Naive thymus-derived CD4-positive, alpha-beta T cell (primary cell): ENCODE measurements at regions not wholly inside any gene's neighbourhood (a gene's known extent, or its start where the extent isn't known, plus 50 kb on each side); places are given as distances from the start of the nearest gene placed in this dataset.
"Not testable (repeated sequence)": the region's sequence is repeated elsewhere in the genome, so short reads cannot be mapped to it uniquely, and the experiment has no call there.

ENCODE experiments used
- ATAC-seq: fragments of 150-1000 bp; cut with Tn5 transposase; 2 replicates; pipeline ENCODE4 v1.10.0; 2021; ENCODE audit warnings: mild to moderate bottlenecking, moderate library complexity
- CTCF ChIA-PET: fragments of 350-600 bp; sonication (Branson Sonifier 250); formaldehyde crosslinking; loops from one replicate; lab custom pipeline; 2021; ENCODE audit warnings: antibody characterized with exemption; lab: Charles Lee
- POLR2A ChIA-PET: fragments of 350-600 bp; sonication (Branson Sonifier 250); formaldehyde crosslinking; loops from one replicate; lab custom pipeline; 2021; ENCODE audit warnings: antibody characterized with exemption, inconsistent platforms; lab: Charles Lee
- DNase-seq, 9 donors: peaks; one replicate each; pipeline versions ENCODE4 v3.0.0 to v3.0.0-alpha.2; 2020 to 2022; ENCODE audit warnings: mixed read lengths in 1 of 9
- H3K27ac ChIP-seq: one replicate; pipeline ENCODE4 v1.7.0; 2013; ENCODE audit warnings: mild to moderate bottlenecking, low read depth, low read length, moderate library complexity
- H3K27me3 ChIP-seq, 2 donors: one replicate each; pipeline ENCODE4 v1.7.0; 2013; ENCODE audit warnings: low read length in 2 of 2, mild to moderate bottlenecking in 2 of 2, moderate library complexity in 2 of 2; ENCODE audit not compliant: control insufficient read depth in 2 of 2, insufficient read depth in 2 of 2
- H3K36me3 ChIP-seq, 3 experiments: 1 replicate in 2 of 3; 2 replicates in 1 of 3; pipeline ENCODE4 v1.7.0; 2013; ENCODE audit warnings: low read length in 3 of 3, mild to moderate bottlenecking in 3 of 3, moderate library complexity in 1 of 3; ENCODE audit not compliant: insufficient read depth in 3 of 3, control insufficient read depth in 2 of 3
- H3K4me1 ChIP-seq, 2 donors: one replicate each; pipeline ENCODE4 v1.7.0; 2013; ENCODE audit warnings: low read length in 2 of 2, mild to moderate bottlenecking in 2 of 2, moderate library complexity in 1 of 2; ENCODE audit not compliant: control insufficient read depth in 2 of 2, insufficient read depth in 2 of 2
- H3K4me3 ChIP-seq: 2 replicates; pipeline ENCODE4 v1.7.0; 2013; ENCODE audit warnings: mild to moderate bottlenecking, low read length
- H3K9me3 ChIP-seq, 3 experiments: 1 replicate in 2 of 3; 2 replicates in 1 of 3; pipeline ENCODE4 v1.7.0; 2013; ENCODE audit warnings: low read length in 3 of 3; ENCODE audit not compliant: control insufficient read depth in 2 of 3
- H3K27ac Mint-ChIP-seq, 9 donors: one replicate each; pipeline ENCODE4 v1.8.0; 2020 to 2022; ENCODE audit warnings: mixed read lengths in 9 of 9, mild to moderate bottlenecking in 8 of 9, moderate library complexity in 5 of 9, inconsistent platforms in 2 of 9
- H3K27me3 Mint-ChIP-seq, 5 donors: one replicate each; pipeline ENCODE4 v1.8.0; 2021 to 2022; ENCODE audit warnings: mixed read lengths in 5 of 5, mild to moderate bottlenecking in 1 of 5
- H3K36me3 Mint-ChIP-seq, 5 donors: one replicate each; pipeline ENCODE4 v1.8.0; 2020 to 2022; ENCODE audit warnings: mixed read lengths in 5 of 5, mild to moderate bottlenecking in 3 of 5, inconsistent platforms in 1 of 5
- H3K4me1 Mint-ChIP-seq, 7 donors: one replicate each; pipeline ENCODE4 v1.8.0; 2020 to 2022; ENCODE audit warnings: mixed read lengths in 7 of 7, mild to moderate bottlenecking in 3 of 7, inconsistent platforms in 1 of 7
- H3K4me3 Mint-ChIP-seq, 10 donors: one replicate each; pipeline ENCODE4 v1.8.0; 2020 to 2022; ENCODE audit warnings: mild to moderate bottlenecking in 10 of 10, mixed read lengths in 10 of 10, moderate library complexity in 6 of 10, inconsistent platforms in 2 of 10
- H3K9me3 Mint-ChIP-seq, 11 donors: one replicate each; pipeline ENCODE4 v1.8.0; 2020 to 2022; ENCODE audit warnings: mixed read lengths in 11 of 11, mild to moderate bottlenecking in 4 of 11, inconsistent platforms in 1 of 11, moderate library complexity in 1 of 11
- intact Hi-C, 2 donors: fragments of 100-400 bp; cut with micrococcal nuclease; formaldehyde crosslinking; loops; one replicate each; pipeline ENCODE4 v1.15.1; 2023

DNA sequence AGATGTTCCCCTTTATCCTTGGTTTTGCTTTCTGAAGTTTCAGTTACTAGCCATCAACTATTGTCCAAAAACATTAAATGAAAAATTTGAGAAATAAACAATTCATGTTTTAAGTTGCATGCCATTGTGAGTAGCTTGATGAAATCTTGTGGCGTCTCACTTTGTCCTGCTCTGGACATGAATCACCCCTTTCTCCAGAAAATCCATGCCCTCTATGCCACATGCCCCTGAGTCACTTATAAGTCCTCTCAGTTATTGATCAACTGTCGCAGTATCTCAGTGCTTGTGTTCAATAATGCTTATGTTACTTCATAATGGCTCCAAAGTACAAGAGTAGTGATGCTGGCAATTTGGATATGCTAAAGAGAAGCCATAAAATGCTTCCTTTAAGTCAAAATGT lies 208.0 kb upstream of the FERD3L start:
- DNase-seq = no peak
- H3K27me3 Mint-ChIP-seq = no peaks in the 10 kb centered on the region
- H3K36me3 ChIP-seq = no peaks in the 10 kb centered on the region
- H3K27ac Mint-ChIP-seq = no peak overlapping the region
- CTCF ChIA-PET = no interaction called here
- H3K27ac ChIP-seq = no peak overlapping the region
- H3K9me3 Mint-ChIP-seq = peaks cover 0 to 9% (median 0%) of the 10 kb centered on the region in 11 donors
- POLR2A ChIA-PET = no interaction called here
- intact Hi-C loops = no loop called here
- ATAC-seq = no peak
- no peaks in the 10 kb centered on the region for H3K36me3 Mint-ChIP-seq
- H3K4me3 ChIP-seq = no peak overlapping the region
- no peaks in the 10 kb centered on the region for H3K9me3 ChIP-seq
- no peak overlapping the region for H3K4me3 Mint-ChIP-seq
- no peaks in the 10 kb centered on the region for H3K4me1 ChIP-seq
- no peaks in the 10 kb centered on the region for H3K27me3 ChIP-seq
- H3K4me1 Mint-ChIP-seq = no peaks in the 10 kb centered on the region

DNA sequence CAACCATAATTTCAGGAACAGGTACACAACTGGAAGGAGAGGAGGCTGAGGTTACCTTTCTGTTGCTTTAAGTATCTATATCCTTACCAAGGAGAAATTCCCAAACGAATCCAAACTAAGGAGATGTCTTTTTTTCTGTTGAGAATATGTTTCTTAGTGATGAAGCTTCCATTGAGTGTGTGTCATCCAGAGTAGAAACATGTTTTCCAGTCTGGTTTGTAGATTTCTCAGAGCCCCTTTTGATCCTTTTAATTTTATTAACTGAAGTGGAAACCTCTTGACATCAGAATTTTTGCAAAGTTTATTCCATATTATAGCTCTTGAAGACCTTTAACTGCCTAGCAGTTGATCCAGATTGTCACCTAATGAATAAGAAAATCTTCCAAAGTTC lies 207.1 kb upstream of the FERD3L start:
- Mint-ChIP-seq H3K9me3 (peaks cover 0 to 9% (median 0%) of the 10 kb centered on the region in 11 donors), H3K36me3 (no peaks in the 10 kb centered on the region), H3K4me3 (no peak overlapping the region), H3K27ac (no peak overlapping the region), H3K27me3 (no peaks in the 10 kb centered on the region), H3K4me1 (no peaks in the 10 kb centered on the region)
- Histone ChIP-seq H3K27ac (no peak overlapping the region), H3K4me3 (no peak overlapping the region), H3K27me3 (no peaks in the 10 kb centered on the region), H3K4me1 (no peaks in the 10 kb centered on the region), H3K36me3 (no peaks in the 10 kb centered on the region), H3K9me3 (no peaks in the 10 kb centered on the region)
- ChIA-PET POLR2A (no interaction called here), CTCF (no interaction called here)
- DNase-seq (no peak), ATAC-seq (no peak)
- intact Hi-C loops = no loop called here

DNA sequence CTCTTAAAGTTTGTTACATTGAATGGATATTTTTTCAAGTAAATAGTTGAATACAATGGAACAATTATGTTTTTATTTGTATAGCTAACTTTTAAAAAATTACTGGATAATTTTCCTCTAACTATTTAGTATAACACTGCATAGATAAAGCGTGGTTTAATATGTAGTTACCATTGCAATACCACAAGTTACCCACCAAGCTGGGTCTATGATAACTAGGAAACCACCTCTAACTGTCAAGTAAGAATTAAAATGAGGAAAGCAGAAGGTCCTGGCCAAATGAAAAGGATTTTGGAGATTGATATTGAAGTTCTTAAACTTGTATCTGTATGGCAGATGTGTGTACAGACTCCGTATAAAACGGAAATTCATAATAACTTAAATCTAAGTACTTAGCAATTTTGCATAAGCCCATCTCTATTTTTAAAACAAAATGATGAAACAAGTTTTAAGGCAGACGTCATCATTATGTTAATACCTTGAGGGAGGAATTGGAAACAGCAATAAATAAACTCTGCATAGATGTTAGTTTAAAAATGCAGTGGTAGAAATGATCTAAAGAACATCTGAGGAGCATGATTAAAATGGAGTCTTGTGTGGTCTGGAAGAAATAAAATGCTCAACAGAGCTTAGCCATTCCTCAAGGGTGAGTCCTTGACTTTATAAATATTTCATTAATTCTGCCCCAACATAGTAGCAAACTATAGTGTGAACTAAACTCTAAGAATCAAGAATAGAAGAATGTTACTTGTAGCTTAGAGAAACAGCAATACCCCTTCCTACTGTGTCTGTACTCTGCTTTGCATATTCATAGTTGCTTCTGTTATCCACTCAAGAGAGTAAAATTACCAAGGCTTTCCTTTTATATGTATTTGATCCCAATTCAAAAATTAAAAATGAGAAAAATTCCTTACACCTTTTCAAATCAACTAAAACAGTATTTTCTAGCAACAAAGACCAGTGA lies 206.4 kb upstream of the FERD3L start:
- H3K4me1 ChIP-seq = no peaks in the 10 kb centered on the region
- H3K27me3 ChIP-seq = no peaks in the 10 kb centered on the region
- H3K36me3 ChIP-seq = no peaks in the 10 kb centered on the region
- no peaks in the 10 kb centered on the region for H3K27me3 Mint-ChIP-seq
- intact Hi-C loops = no loop called here
- ATAC-seq = no peak
- H3K9me3 ChIP-seq = no peaks in the 10 kb centered on the region
- POLR2A ChIA-PET = no interaction called here
- H3K4me3 Mint-ChIP-seq = no peak overlapping the region
- H3K27ac ChIP-seq = no peak overlapping the region
- no peak overlapping the region for H3K4me3 ChIP-seq
- no peaks in the 10 kb centered on the region for H3K4me1 Mint-ChIP-seq
- DNase-seq = no peak
- H3K36me3 Mint-ChIP-seq = no peaks in the 10 kb centered on the region
- H3K9me3 Mint-ChIP-seq = peaks cover 0 to 10% (median 0%) of the 10 kb centered on the region in 11 donors
- no peak overlapping the region for H3K27ac Mint-ChIP-seq
- CTCF ChIA-PET = no interaction called here

GRCh38 chr7:19339512-19339911 lies 194.3 kb upstream of the FERD3L start:
- POLR2A ChIA-PET = no interaction called here
- no peaks in the 10 kb centered on the region for H3K9me3 ChIP-seq
- no peak overlapping the region for H3K27ac Mint-ChIP-seq

GRCh38 chr7:19338512-19338911 lies 193.3 kb upstream of the FERD3L start:
- intact Hi-C loops, H3K27ac ChIP-seq, CTCF ChIA-PET, ATAC-seq, H3K4me3 ChIP-seq, H3K27ac Mint-ChIP-seq, H3K4me1 Mint-ChIP-seq, H3K9me3 ChIP-seq, H3K4me1 ChIP-seq, H3K27me3 ChIP-seq, H3K36me3 ChIP-seq, DNase-seq, H3K36me3 Mint-ChIP-seq, H3K4me3 Mint-ChIP-seq, H3K27me3 Mint-ChIP-seq, POLR2A ChIA-PET: not testable (repeated sequence)
- H3K9me3 Mint-ChIP-seq = peaks cover 0 to 14% (median 0%) of the 10 kb centered on the region in 11 donors

More at GRCh38 chr7:19339512-19339911, 194.3 kb upstream of the FERD3L start:
- Histone ChIP-seq H3K4me3 (no peak overlapping the region), H3K27ac (no peak overlapping the region), H3K27me3 (no peaks in the 10 kb centered on the region), H3K36me3 (no peaks in the 10 kb centered on the region), H3K4me1 (no peaks in the 10 kb centered on the region)
- ATAC-seq (no peak), DNase-seq (no peak)
- no peak overlapping the region for H3K4me3 Mint-ChIP-seq
- H3K9me3 Mint-ChIP-seq = peaks cover 0 to 14% (median 0%) of the 10 kb centered on the region in 11 donors
- H3K4me1 Mint-ChIP-seq = no peaks in the 10 kb centered on the region
- H3K36me3 Mint-ChIP-seq = peaks cover 0 to 6% (median 0%) of the 10 kb centered on the region in 5 donors
- CTCF ChIA-PET = no interaction called here
- H3K27me3 Mint-ChIP-seq = no peaks in the 10 kb centered on the region
- intact Hi-C loops = no loop called here

GRCh38 chr7:19336836-19337383 lies 191.7 kb upstream of the FERD3L start:
- intact Hi-C loops = no loop called here
- no peaks in the 10 kb centered on the region for H3K27me3 Mint-ChIP-seq
- no peak overlapping the region for H3K27ac ChIP-seq

More at GRCh38 chr7:19336836-19337383, 191.7 kb upstream of the FERD3L start:
- ATAC-seq (no peak), DNase-seq (no peak)
- Histone ChIP-seq H3K36me3 (no peaks in the 10 kb centered on the region), H3K27me3 (no peaks in the 10 kb centered on the region), H3K4me1 (no peaks in the 10 kb centered on the region), H3K4me3 (no peak overlapping the region), H3K9me3 (no peaks in the 10 kb centered on the region)
- peaks cover 0 to 6% (median 0%) of the 10 kb centered on the region in 5 donors for H3K36me3 Mint-ChIP-seq
- H3K27ac Mint-ChIP-seq = no peak overlapping the region
- POLR2A ChIA-PET = no interaction called here
- no peak overlapping the region for H3K4me3 Mint-ChIP-seq
- H3K4me1 Mint-ChIP-seq = no peaks in the 10 kb centered on the region
- CTCF ChIA-PET = no interaction called here
- peaks cover 0 to 14% (median 0%) of the 10 kb centered on the region in 11 donors for H3K9me3 Mint-ChIP-seq
